ENCODE measurements at regions not wholly inside any gene's neighbourhood (a gene's known extent, or its start where the extent isn't known, plus 50 kb on each side); places are given as distances from the start of the nearest gene placed in this dataset.

GRCh38 chr15:91635641-91636040, 217.9 kb upstream of the SLCO3A1 start:
- TF ChIP-seq CTCF (IDR thresholded peaks at IDR 0.05; ENCODE audit: insufficient read depth, low read length, poor library complexity, severe bottlenecking) (no peak), EZH2phosphoT487 (conservative IDR thresholded peaks at IDR 0.05; ENCODE audit: low read length) (no peak)

Measured in SU-DHL-6 (cell line).